Mucosa of rectum (tissue), 2 donors: ENCODE measurements at regions not wholly inside any gene's neighbourhood (a gene's known extent, or its start where the extent isn't known, plus 50 kb on each side); places are given as distances from the start of the nearest gene placed in this dataset.

Experiments used
- H3K27ac ChIP-seq, 2 donors: one replicate each; pipeline ENCODE4 v1.7.0; 2013; ENCODE audit warnings: inconsistent platforms in 2 of 2, low read depth in 2 of 2, low read length in 2 of 2
- H3K27me3 ChIP-seq, 2 donors: one replicate each; pipeline ENCODE4 v1.7.0; 2013; ENCODE audit warnings: low read length in 2 of 2; ENCODE audit not compliant: control insufficient read depth in 2 of 2, insufficient read depth in 2 of 2
- H3K36me3 ChIP-seq, 2 donors: one replicate each; pipeline ENCODE4 v1.7.0; 2013; ENCODE audit warnings: low read length in 2 of 2; ENCODE audit not compliant: control insufficient read depth in 2 of 2, insufficient read depth in 2 of 2
- H3K4me1 ChIP-seq, 2 donors: one replicate each; pipeline ENCODE4 v1.7.0; 2013; ENCODE audit warnings: low read length in 2 of 2, mild to moderate bottlenecking in 1 of 2; ENCODE audit not compliant: control insufficient read depth in 2 of 2, insufficient read depth in 2 of 2
- H3K4me3 ChIP-seq, 2 donors: one replicate each; pipeline ENCODE4 v1.7.0; 2013; ENCODE audit warnings: low read length in 2 of 2
- H3K9ac ChIP-seq, 2 donors: one replicate each; pipeline ENCODE4 v1.7.0; 2013; ENCODE audit warnings: low read length in 2 of 2, low read depth in 1 of 2, mild to moderate bottlenecking in 1 of 2
- H3K9me3 ChIP-seq, 2 donors: one replicate each; pipeline ENCODE4 v1.7.0; 2013; ENCODE audit warnings: low read length in 2 of 2; ENCODE audit not compliant: control insufficient read depth in 2 of 2
- donor health status: healthy.
- donor health status: Normal muscosa, but diverticular disease.

DNA sequence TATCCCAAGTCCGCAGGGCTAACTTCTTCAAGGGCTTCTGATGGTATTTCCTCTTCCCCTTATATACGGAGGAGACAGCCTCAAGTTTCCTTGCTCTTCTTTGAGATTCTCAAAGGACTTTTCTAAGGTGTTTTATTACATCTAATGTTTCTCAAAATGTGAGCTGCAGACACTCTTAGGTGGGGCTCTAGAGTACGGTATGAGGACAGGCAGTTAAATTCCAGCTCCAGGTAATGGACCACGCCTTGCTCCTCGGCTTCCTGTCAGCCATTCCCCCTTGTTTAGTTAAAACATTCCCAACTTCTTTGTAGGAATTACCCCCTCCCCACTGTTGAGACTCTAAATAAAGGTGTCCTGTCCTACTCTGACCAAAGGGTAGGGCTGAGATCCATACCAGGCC, 131.9 kb downstream of the IRS1 start:
- Histone ChIP-seq H3K27me3 (no peaks in the 10 kb centered on the region), H3K9me3 (no peaks in the 10 kb centered on the region), H3K4me1 (peaks cover 0 to 6% of the 10 kb centered on the region in 2 donors), H3K36me3 (no peaks in the 10 kb centered on the region), H3K4me3 (no peak overlapping the region), H3K9ac (no peak overlapping the region), H3K27ac (no peak overlapping the region)

DNA sequence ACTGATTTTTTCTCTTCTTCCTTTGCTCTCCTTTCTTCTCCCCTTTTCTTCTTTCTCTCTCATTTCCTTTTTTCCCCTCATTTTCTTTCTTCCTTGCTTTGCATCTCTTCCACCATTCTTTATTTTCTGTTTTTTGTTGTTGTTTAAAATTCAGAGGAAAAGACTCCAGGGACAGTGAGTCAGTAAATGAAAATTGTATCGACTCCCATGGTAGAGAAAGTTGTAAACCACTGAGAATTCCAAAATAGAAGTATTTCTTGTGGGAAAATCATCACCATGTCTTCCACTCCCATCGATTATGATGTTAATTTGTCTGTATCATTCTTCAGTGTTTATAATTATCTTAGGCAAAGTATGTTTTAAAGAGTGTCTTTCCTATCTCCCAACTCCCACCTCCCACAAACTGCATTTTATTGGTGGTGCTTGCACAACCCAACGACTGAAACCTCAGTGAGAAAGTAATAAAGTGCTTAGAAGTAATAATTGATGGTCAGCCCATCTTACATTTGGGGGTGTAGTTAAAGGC, 134.3 kb downstream of the IRS1 start:
- H3K9ac ChIP-seq = no peak overlapping the region
- no peak overlapping the region for H3K27ac ChIP-seq
- H3K36me3 ChIP-seq = no peaks in the 10 kb centered on the region
- no peak overlapping the region for H3K4me3 ChIP-seq
- H3K9me3 ChIP-seq = no peaks in the 10 kb centered on the region
- H3K4me1 ChIP-seq = peaks cover 0 to 4% of the 10 kb centered on the region in 2 donors
- no peaks in the 10 kb centered on the region for H3K27me3 ChIP-seq

DNA sequence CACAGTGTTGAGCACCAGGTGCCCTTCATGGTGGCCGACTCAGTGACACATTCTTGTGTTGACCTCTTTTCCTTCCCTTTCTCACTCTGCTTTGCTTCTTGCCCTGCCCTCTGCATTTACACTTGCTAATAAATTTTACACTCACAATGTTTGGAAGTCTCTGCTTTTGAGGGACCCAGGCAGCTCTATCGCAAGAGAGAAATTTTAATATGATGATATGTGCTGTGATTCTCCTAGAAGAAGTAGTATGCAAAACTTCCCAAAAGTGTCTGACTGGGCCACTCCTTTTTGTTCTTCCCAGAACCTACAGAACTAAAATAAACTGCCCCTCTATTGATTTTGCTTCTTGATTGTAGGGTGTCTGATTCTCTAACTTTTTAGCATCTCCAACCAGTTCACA, 135.0 kb downstream of the IRS1 start:
- H3K27ac ChIP-seq = no peak overlapping the region
- H3K27me3 ChIP-seq = no peaks in the 10 kb centered on the region
- H3K9ac ChIP-seq = no peak overlapping the region
- no peaks in the 10 kb centered on the region for H3K36me3 ChIP-seq
- H3K4me3 ChIP-seq = no peak overlapping the region
- H3K9me3 ChIP-seq = no peaks in the 10 kb centered on the region
- peaks cover 0 to 4% of the 10 kb centered on the region in 2 donors for H3K4me1 ChIP-seq

DNA sequence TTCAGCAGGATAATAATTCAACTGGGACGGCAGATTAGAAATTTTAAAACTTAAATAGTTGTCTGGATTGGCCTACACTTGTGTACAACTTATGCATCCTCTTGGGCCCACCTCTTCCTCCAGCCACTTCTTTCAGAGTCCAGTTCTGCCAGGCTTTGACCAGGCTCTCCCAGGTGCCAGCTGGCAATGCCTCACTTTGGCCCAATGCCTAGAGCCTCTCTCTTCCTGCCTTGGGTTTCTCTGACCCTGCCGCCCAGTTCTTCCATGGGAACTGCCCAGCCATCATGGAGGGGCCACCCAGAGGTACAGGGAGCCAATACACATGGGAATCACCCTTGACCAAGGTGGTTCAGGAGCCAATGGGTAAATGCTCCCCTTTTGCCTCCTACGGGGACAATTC, 135.5 kb downstream of the IRS1 start:
- peaks cover 0 to 4% of the 10 kb centered on the region in 2 donors for H3K4me1 ChIP-seq
- H3K9ac ChIP-seq = no peak overlapping the region
- H3K9me3 ChIP-seq = no peaks in the 10 kb centered on the region
- H3K27me3 ChIP-seq = no peaks in the 10 kb centered on the region
- H3K36me3 ChIP-seq = no peaks in the 10 kb centered on the region
- H3K4me3 ChIP-seq = no peak overlapping the region
- H3K27ac ChIP-seq = no peak overlapping the region

DNA sequence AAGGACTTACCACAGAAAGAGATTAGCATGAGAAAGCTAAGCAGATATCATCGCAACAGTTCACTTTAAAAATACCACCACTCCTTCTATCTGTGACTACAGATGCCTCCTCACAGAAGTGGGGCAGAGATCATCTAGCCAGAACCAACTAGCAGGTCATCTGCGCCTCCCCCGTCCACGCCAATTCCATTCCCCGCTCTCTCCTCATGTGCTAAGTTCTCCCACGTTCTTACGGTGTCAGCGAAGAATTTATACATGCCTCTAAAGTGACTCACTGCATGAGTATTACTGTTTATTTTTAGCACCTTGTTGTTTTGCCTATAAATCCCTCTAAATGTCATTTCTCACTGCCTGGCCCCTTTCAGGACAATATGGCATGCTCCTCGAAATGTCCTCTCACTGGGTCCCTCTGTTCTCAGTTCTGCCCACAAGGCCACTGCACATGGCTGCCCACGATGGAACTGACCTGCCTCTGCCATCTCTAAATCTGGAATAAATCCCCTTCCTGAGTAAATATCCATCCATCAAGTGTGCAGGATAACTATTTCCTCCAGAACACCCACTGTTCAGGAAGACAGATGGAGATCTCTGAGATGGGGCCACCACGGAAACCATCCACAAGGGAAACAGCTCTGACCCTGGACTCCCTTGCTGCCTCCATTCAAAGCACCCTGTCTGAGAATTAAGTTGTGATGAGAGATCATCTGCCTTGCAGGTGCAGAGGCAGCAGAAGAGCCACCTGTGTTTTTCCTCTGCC, 137.7 kb downstream of the IRS1 start:
- no peak overlapping the region for H3K27ac ChIP-seq
- no peaks in the 10 kb centered on the region for H3K9me3 ChIP-seq
- H3K4me3 ChIP-seq = no peak overlapping the region
- no peaks in the 10 kb centered on the region for H3K4me1 ChIP-seq
- no peaks in the 10 kb centered on the region for H3K36me3 ChIP-seq
- no peaks in the 10 kb centered on the region for H3K27me3 ChIP-seq
- H3K9ac ChIP-seq = no peak overlapping the region

DNA sequence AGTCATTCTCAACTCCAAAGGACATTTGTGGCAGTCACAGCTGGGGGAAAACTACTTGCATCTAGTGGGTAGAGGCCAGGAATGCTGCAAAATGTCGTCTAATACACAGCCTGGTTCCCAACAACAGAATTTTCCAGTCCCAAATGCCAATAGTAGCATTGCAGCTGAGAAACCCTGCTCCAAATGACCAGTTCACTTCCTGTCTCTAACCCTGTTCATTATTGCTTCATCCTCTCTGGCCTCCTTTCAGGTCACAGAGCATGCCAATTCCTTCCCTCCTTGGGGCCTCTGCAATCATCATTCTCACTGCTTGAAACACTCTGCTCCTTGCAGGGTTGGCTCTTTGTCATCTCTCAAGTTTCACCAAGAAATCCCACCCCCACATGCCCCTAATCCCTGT, 139.1 kb downstream of the IRS1 start:
- Histone ChIP-seq H3K9ac (no peak overlapping the region), H3K36me3 (no peaks in the 10 kb centered on the region)

DNA sequence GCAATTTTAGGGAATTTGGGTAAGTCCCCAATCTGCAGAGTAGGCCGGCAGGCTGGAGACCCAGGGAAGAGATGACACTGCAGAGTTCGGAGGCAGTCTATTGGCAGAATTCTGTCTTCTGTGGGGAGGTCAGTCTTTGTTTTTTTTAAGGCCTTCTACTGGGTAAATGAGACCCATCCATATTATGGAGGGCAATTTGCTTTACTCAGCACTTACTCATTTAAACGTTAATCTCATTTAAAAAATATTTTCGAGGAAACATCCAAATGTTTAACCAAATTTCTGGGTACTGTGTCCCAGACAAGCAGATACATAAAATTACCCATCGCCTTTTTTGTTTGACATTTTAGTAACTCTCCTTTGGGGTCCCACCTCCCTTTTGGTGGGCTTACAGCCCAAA, 139.5 kb downstream of the IRS1 start:
- H3K27me3 ChIP-seq = no peaks in the 10 kb centered on the region
- no peak overlapping the region for H3K9ac ChIP-seq
- H3K36me3 ChIP-seq = no peaks in the 10 kb centered on the region
- H3K9me3 ChIP-seq = no peaks in the 10 kb centered on the region
- no peaks in the 10 kb centered on the region for H3K4me1 ChIP-seq
- no peak overlapping the region for H3K4me3 ChIP-seq
- H3K27ac ChIP-seq = no peak overlapping the region

More for the DNA sequence above, 139.1 kb downstream of the IRS1 start:
- Histone ChIP-seq H3K4me1 (no peaks in the 10 kb centered on the region), H3K27me3 (no peaks in the 10 kb centered on the region), H3K9me3 (no peaks in the 10 kb centered on the region), H3K27ac (no peak overlapping the region), H3K4me3 (no peak overlapping the region)

DNA sequence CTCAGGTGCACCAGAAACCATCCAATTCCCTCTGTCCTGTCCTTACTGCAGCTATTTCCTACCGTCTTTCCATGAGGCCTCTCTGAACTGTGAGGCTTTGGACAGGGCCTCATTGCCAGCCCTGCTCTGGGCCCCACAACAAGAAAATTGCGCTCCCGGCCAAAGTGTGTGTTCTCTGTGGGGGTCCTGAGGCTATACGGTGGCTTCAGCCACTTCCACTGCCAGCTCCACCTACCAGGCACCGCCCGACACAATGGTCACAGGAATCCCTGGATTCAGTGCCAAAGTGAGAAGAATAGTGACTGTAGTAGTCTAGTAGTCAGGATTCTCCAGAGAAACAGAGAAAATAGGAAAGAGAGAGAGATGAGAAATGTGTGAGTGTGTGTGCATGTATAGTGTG, 140.2 kb downstream of the IRS1 start:
- Histone ChIP-seq H3K27me3 (no peaks in the 10 kb centered on the region), H3K27ac (no peak overlapping the region), H3K9ac (no peak overlapping the region), H3K36me3 (no peaks in the 10 kb centered on the region), H3K4me3 (no peak overlapping the region), H3K9me3 (no peaks in the 10 kb centered on the region), H3K4me1 (no peaks in the 10 kb centered on the region)

DNA sequence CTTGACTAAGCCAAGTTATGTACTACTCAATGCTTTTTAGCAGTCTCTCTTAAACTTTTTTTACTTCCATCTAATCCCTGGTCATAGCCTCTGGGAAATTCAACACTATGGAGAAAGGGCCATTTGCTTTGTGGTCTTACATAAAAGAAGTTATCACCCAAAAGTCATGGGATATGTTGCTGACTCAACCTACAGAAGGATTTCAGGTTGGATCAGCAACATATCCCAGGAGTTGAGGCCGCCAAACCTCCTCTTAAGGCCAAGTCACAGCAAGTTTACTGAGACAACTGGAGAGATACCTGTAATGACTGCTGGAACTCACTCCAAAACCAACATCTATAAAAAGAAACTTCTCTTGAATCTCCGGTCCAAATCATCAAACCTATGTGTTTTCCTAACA, 141.1 kb downstream of the IRS1 start:
- no peak overlapping the region for H3K27ac ChIP-seq
- H3K4me3 ChIP-seq = no peak overlapping the region
- H3K9ac ChIP-seq = no peak overlapping the region

DNA sequence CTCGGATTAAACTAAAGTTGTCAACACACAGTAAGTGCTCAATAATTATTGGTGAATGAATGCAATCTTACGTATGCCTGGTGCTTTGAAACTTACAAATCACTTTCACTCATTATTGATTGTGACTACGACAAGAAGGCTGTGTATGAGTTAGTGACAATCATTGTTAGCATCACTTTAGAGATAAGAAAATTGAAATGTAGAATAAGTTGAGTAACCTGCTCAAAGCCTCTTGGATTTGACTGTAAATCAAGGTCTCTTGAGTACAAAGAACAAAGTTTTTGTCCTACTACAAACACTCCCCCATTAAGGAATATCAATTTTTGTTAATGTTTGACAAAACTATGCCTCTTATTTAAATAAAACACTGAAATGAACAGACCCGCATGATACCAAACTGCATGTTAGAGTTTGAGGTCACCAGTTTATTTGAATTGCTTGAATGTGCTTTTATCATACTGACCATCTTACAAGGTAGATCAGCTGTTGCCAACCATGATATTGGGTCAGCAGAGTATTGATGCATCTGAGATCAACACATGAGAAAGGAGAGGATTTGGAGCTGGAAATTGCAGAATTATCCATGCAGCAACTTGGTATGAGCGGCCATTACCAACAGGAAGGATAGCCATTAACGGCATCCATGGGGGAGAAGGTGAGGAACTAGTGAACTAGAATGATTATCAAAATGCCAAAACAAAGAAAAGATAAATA, 142.1 kb downstream of the IRS1 start:
- H3K4me1 ChIP-seq = no peaks in the 10 kb centered on the region
- no peaks in the 10 kb centered on the region for H3K9me3 ChIP-seq
- no peak overlapping the region for H3K27ac ChIP-seq
- H3K36me3 ChIP-seq = no peaks in the 10 kb centered on the region
- no peak overlapping the region for H3K9ac ChIP-seq
- H3K4me3 ChIP-seq = no peak overlapping the region
- no peaks in the 10 kb centered on the region for H3K27me3 ChIP-seq

More for the DNA sequence above, 141.1 kb downstream of the IRS1 start:
- H3K27me3 ChIP-seq = no peaks in the 10 kb centered on the region
- H3K4me1 ChIP-seq = no peaks in the 10 kb centered on the region
- H3K9me3 ChIP-seq = no peaks in the 10 kb centered on the region
- H3K36me3 ChIP-seq = no peaks in the 10 kb centered on the region
